ENCODE measurements at regions not wholly inside any gene's neighbourhood (a gene's known extent, or its start where the extent isn't known, plus 50 kb on each side); places are given as distances from the start of the nearest gene placed in this dataset.
"Not testable (repeated sequence)": the region's sequence is repeated elsewhere in the genome, so short reads cannot be mapped to it uniquely, and the experiment has no call there.

GRCh38 chr21:27975514-27975913 lies 1008.6 kb upstream of the ADAMTS5 start:
- Histone ChIP-seq H4K20me1 (ENCODE audit: control insufficient read depth, extremely low read depth, insufficient read depth, low read length) (no peaks in the 10 kb centered on the region), H3K9me3 (ENCODE audit: control insufficient read depth, low read depth, low read length) (no peaks in the 10 kb centered on the region), H3K27ac (ENCODE audit: control insufficient read depth, insufficient read depth, low read length) (no peak overlapping the region), H3K79me2 (ENCODE audit: control insufficient read depth, insufficient read depth, low read length) (no peaks in the 10 kb centered on the region), H3K9me1 (ENCODE audit: control insufficient read depth, extremely low read depth, insufficient read depth, low read length) (no peaks in the 10 kb centered on the region), H3K9ac (ENCODE audit: control insufficient read depth, extremely low read depth, insufficient read depth, low read length) (no peak overlapping the region), H3K27me3 (ENCODE audit: control insufficient read depth, extremely low read depth, insufficient read depth, low read length) (no peaks in the 10 kb centered on the region), H3K4me3 (ENCODE audit: control insufficient read depth in 2 of 3, extremely low read depth in 1 of 3, insufficient read depth in 2 of 3, low read depth in 1 of 3, low read length in 3 of 3) (no peak overlapping the region), H3K4me1 (ENCODE audit: control insufficient read depth, extremely low read depth, insufficient read depth, low read length) (no peaks in the 10 kb centered on the region), H3K4me2 (ENCODE audit: control insufficient read depth, extremely low read depth, insufficient read depth, low read depth, low read length) (no peak overlapping the region), H2AFZ (ENCODE audit: control insufficient read depth, low read length) (no peak overlapping the region), H3K36me3 (ENCODE audit: control insufficient read depth in 2 of 2, extremely low read depth in 1 of 2, insufficient read depth in 2 of 2, low read length in 2 of 2) (no peaks in the 10 kb centered on the region)
- dilution Hi-C loops (cut with MboI; ENCODE audit: extremely low pct_ligation_motif_present, low sequenced_read_pairs), result no loop called here
- DNase-seq (ENCODE audit: low read depth, low spot score) (no peak), FAIRE-seq (no peak)
- no peak for TF ChIP-seq EZH2 (IDR thresholded peaks at IDR 0.05; ENCODE audit: low read length)
- TF ChIP-seq CTCF (optimal IDR thresholded peaks at IDR 0.05 in 1 of 3, IDR thresholded peaks at IDR 0.05 in 1 of 3, conservative IDR thresholded peaks at IDR 0.05 in 1 of 3; ENCODE audit: extremely low read depth in 1 of 3, insufficient read depth in 2 of 3, low read length in 3 of 3), result no peak

- H3K4me1 ChIP-seq (ENCODE audit: control insufficient read depth, extremely low read depth, insufficient read depth, low read length); dilution Hi-C loops (cut with MboI; ENCODE audit: extremely low pct_ligation_motif_present, low sequenced_read_pairs); H3K36me3 ChIP-seq (ENCODE audit: control insufficient read depth in 2 of 2, extremely low read depth in 1 of 2, insufficient read depth in 2 of 2, low read length in 2 of 2); H3K79me2 ChIP-seq (ENCODE audit: control insufficient read depth, insufficient read depth, low read length); H2AFZ ChIP-seq (ENCODE audit: control insufficient read depth, low read length); H3K9me1 ChIP-seq (ENCODE audit: control insufficient read depth, extremely low read depth, insufficient read depth, low read length); H3K9me3 ChIP-seq (ENCODE audit: control insufficient read depth, low read depth, low read length); H3K27ac ChIP-seq (ENCODE audit: control insufficient read depth, insufficient read depth, low read length); H3K27me3 ChIP-seq (ENCODE audit: control insufficient read depth, extremely low read depth, insufficient read depth, low read length); H3K4me2 ChIP-seq (ENCODE audit: control insufficient read depth, extremely low read depth, insufficient read depth, low read depth, low read length); FAIRE-seq; H3K9ac ChIP-seq (ENCODE audit: control insufficient read depth, extremely low read depth, insufficient read depth, low read length); H4K20me1 ChIP-seq (ENCODE audit: control insufficient read depth, extremely low read depth, insufficient read depth, low read length); H3K4me3 ChIP-seq (ENCODE audit: control insufficient read depth in 2 of 3, extremely low read depth in 1 of 3, insufficient read depth in 2 of 3, low read depth in 1 of 3, low read length in 3 of 3); DNase-seq (ENCODE audit: low read depth, low spot score): not testable (repeated sequence)
Observed at GRCh38 chr21:27974152-27974551, 1007.3 kb upstream of the ADAMTS5 start.

GRCh38 chr21:27968240-27968639 lies 1001.4 kb upstream of the ADAMTS5 start:
- H3K4me2 ChIP-seq (ENCODE audit: control insufficient read depth, extremely low read depth, insufficient read depth, low read depth, low read length); FAIRE-seq; H3K9me1 ChIP-seq (ENCODE audit: control insufficient read depth, extremely low read depth, insufficient read depth, low read length); H3K4me1 ChIP-seq (ENCODE audit: control insufficient read depth, extremely low read depth, insufficient read depth, low read length); H3K79me2 ChIP-seq (ENCODE audit: control insufficient read depth, insufficient read depth, low read length); H3K27ac ChIP-seq (ENCODE audit: control insufficient read depth, insufficient read depth, low read length); H3K9ac ChIP-seq (ENCODE audit: control insufficient read depth, extremely low read depth, insufficient read depth, low read length); H3K27me3 ChIP-seq (ENCODE audit: control insufficient read depth, extremely low read depth, insufficient read depth, low read length); DNase-seq (ENCODE audit: low read depth, low spot score); H4K20me1 ChIP-seq (ENCODE audit: control insufficient read depth, extremely low read depth, insufficient read depth, low read length); H3K4me3 ChIP-seq (ENCODE audit: control insufficient read depth in 2 of 3, extremely low read depth in 1 of 3, insufficient read depth in 2 of 3, low read depth in 1 of 3, low read length in 3 of 3); H3K9me3 ChIP-seq (ENCODE audit: control insufficient read depth, low read depth, low read length); dilution Hi-C loops (cut with MboI; ENCODE audit: extremely low pct_ligation_motif_present, low sequenced_read_pairs); H2AFZ ChIP-seq (ENCODE audit: control insufficient read depth, low read length); H3K36me3 ChIP-seq (ENCODE audit: control insufficient read depth in 2 of 2, extremely low read depth in 1 of 2, insufficient read depth in 2 of 2, low read length in 2 of 2): not testable (repeated sequence)
